Nucleus accumbens (tissue), 56 donors: ENCODE measurements at regions not wholly inside any gene's neighbourhood (a gene's known extent, or its start where the extent isn't known, plus 50 kb on each side); places are given as distances from the start of the nearest gene placed in this dataset.

Experiments
- DNase-seq, 56 donors: peaks; one replicate each; lab custom pipeline; 2025; lab: John Stamatoyannopoulos, UW

GRCh38 chr9:81532251-81532650 is 157.1 kb downstream of the TLE1 start:
- no peak for DNase-seq

- no peak for DNase-seq
These were observed 157.8 kb downstream of the TLE1 start for GRCh38 chr9:81531511-81531910.

GRCh38 chr9:81530846-81531245 is 158.5 kb downstream of the TLE1 start:
- DNase-seq = no peak

DNA sequence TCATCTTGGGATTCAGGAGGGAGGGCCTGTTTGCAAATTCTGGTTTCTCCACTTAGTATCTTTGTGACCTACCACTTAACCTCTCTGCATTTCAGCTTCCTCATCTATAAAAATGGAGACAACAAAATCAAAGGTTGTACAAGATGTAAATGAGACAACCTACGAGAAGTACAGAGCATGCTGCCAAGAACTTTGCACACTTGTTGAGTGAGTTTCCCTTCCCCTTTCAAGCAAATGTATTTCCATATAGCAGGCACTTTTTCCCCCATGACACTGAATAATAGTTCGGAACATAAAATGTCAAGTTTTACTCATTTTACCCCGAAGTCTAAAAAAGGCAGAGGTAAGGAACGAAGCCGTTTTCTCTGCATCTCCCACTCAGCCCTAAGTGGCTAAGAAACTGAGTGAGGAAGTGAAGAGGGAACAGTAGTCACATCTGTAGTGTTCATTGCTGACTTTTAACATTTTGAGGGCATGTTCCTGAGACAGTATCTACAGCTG is 159.0 kb downstream of the TLE1 start:
- no peak for DNase-seq

DNA sequence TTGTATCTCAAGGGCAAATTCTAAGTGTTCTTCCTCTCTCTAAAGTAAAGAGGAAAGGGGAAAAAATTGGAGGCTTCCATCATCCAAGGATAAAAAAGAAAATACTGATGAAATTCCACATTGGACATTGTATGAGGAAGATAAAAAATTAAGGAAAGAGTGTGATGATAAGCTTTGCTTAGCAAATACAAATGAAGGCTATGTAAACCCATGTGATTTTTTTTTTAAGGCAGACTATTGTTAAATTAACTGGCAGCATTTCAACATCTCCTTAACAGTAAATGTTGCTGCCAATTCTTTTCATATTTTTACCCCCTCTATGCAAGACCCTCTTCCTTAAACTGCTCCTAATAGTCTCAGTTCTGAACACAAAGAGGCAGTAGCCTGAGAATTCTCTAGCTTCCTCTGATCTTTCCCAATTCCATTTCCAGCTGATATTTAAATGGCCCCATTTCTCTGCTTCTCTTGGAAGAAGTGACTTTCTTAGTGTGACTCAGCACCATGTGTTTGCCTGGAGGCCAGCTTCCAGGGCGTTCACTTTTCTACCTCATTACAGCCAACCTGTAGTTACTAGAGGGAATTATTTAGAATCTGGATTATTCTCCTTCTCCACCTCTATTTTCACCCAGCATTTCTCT is 159.7 kb downstream of the TLE1 start:
- DNase-seq = no peak

DNA sequence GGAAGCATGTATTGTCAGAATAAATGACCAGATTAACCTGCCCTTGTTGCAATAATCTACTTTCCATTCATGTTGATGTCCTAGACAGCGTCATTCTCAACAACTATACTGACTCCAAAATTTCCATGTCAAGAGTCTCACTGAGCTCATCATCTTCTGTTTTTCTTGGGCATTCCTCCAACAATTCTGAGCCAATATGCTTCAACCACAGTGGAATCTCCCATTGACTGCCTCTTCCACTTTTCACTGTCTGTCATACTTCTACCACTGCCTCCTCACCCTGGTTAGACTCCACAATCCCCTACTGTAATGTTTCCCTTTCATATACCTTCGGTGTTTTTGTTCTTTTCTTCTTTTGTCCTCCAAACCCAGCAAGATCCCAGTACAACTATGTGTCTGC is 162.8 kb downstream of the TLE1 start:
- DNase-seq = no peak

DNA sequence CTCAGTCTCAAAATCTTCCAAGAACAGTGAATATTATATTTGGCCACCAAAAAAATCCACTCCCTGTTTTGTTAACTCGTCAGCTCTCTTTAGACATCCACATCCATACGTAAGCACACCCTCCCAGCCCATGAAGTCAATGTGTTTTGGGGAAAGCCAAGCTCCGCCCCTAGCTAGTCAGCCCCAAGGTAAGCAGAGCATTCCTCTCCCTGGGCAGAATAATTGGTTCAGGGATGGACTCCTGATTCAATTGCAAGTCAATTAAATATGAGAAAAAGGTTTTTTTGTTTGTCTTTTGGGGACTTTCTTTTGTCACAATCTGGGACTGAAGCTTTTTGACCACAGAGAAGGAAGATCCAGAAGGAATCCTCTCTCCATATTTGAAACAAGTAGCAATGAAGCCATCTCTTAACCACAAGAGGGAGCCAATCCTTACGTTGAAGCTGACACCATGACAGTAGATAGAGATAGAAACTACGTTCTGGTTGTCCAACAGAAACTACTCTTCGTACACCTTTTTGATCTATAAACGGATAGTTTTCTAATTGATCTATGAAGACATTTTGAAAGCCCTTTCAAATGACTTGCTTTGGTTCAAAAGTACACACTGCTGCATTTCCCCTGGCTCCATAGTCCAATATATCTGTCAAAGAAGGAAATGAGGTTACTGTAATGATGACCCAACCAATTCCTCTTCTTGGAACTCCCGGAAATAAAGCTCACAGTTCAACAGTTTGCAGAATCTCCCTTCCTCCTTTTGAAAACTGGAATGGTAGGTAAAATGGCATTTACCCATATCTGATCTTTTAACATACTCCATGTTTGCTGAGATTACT is 166.4 kb downstream of the TLE1 start:
- DNase-seq = no peak

GRCh38 chr9:81521892-81522291 is 167.5 kb downstream of the TLE1 start:
- DNase-seq = no peak

GRCh38 chr9:81519816-81520495 is 169.4 kb downstream of the TLE1 start:
- no peak for DNase-seq

GRCh38 chr9:81517954-81518353 is 171.4 kb downstream of the TLE1 start:
- DNase-seq = no peak

GRCh38 chr9:81513059-81513458 is 176.3 kb downstream of the TLE1 start:
- no peak for DNase-seq

- no peak for DNase-seq
These were observed 176.7 kb downstream of the TLE1 start for GRCh38 chr9:81512641-81513040.

- DNase-seq = no peak
These were observed 180.9 kb downstream of the TLE1 start for GRCh38 chr9:81508476-81508875.

DNA sequence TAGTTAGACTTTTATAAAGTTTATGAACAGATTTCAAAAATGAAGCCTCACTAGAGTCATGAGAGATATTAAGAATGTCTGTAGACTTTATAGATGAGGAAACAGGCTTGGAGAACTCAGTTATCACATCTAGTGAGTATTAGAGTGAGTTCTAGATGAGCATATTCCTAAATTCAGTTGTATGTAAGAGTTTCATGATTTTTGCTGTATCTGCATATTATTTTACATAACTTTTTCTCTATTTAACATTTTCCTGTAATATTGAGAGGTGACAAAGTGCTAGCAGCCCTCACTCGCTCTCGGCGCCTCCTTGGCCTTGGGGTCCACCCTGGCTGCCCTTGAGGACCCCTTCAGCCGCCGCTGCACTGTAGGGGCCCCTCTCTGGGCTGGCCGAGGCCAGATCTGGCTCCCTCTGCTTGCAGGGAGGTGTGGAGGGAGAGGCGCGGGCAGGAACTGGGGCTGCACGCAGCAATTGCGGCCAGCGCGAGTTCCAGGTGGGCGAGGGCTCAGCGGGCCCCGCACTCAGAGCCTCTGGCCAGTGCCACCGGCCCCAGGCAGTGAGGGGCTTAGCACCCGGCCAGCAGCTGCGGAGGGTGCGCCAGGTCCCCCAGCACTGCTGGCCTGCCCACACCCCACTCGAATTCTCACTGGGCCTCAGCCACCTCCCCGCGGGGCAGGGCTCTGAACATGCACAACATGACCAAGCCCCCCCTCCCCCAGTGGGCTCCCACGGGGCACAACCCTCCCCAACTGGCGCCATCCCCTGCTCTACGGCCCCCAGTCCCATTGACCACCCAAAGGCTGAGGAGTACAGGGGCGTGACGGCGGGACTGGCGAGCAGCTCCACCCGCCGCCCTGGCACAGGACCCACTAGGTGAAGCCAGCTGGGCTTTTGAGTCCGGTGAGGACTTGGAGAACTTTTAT is 182.1 kb downstream of the TLE1 start:
- DNase-seq = no peak

GRCh38 chr9:81499594-81499993 is 189.8 kb downstream of the TLE1 start:
- peak in 1 of 56 donors; percentile 1 for DNase-seq

DNA sequence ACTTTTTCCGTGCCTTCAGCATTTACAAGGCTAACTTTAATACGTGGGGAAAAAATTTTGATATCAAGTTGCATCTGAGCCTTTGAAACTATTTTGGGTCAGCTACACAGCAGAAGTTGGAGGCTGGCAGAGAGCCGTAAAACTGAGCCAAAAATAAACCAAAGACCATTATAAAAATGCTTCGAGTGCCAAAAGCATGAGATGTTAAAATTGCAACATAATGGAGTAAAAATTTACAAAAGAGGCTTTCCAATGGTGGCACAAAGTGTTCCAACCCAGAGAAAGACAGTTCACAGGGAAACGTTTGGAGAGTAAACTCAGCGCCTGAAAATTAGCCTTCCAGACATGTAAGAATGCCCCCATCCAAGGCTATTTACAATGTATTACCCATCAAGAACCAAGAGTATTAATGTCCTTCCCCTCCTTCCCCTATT is 190.3 kb downstream of the TLE1 start:
- no peak for DNase-seq

DNA sequence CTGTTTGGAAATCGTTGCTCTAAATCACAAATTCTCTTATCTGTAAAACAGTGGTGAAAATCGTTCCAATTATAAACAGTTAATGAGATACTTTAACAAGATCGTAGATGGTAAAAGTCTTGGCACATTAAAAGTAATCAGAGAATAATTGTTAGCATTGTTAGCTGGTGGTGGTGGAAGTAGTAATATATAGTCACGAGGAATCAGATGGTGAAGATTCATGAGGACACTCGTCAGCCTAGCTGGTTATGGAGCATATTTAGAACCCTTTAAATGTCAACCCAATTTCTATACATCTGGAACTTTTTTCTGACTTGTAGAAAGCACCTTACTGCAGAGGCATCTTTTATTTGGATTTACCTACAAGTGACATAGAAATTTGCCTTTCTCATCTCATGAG is 190.8 kb downstream of the TLE1 start:
- DNase-seq = no peak

DNA sequence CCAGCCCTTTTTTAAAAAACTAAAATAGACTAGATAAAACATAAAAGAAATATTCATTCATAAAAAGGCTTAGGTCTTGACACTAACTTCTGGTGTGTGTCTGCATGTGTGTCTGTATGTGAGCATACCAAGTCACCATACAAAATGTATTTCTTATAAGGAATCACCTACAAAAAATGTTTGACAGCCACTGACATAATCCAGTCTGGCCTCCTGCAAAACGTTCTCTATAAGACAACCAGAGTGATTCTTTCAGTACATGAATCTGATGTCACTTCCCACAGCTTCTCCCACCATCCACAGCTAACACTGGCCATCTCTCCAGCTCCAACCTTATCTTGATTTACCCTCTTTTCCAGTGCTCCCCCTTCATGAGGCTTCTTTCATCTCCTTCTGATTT is 192.3 kb downstream of the TLE1 start:
- DNase-seq = no peak

DNA sequence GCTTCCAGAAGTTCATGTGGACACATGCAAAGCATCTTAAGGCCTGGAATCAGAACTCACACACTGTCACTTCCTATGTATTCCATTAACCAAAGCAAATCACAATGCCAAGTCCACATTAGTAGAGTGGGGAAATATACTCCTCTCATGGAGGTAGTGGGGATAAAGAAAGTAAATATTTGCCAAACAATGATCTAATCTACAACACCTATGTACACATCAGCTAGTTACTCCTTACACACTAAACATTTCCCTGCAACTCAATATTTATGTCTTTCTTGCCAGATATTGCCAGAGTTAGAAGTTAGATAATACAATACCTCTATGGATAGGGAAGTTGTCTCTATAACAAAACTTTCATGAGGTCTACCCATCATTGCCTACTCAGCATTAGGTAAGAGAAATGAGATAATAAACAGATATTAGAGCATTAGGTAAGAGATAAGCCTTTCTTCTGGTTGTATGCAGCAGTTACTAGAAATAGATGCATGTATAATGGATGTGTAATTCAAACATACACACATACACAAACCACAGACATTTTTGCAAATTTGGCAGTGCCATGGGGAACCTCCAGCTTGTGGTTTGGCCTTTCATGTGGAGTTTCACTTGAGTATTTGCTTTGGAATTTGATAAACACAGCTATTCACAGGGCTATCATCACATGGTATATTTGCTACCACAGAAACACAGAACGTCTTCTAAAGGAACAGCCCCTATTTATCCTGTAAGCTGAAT is 196.5 kb downstream of the TLE1 start:
- DNase-seq = no peak
